Femur (tissue), 1 donor: ENCODE measurements at regions not wholly inside any gene's neighbourhood (a gene's known extent, or its start where the extent isn't known, plus 50 kb on each side); places are given as distances from the start of the nearest gene placed in this dataset.
"Not testable (repeated sequence)": the region's sequence is repeated elsewhere in the genome, so short reads cannot be mapped to it uniquely, and the experiment has no call there.

Experiments used
- DNase-seq: peaks from one replicate; pipeline ENCODE4 v3.0.0-alpha.2; 2017

GRCh38 chr17:70375813-70376770, 206.8 kb downstream of the KCNJ2 start:
- no peak for DNase-seq

GRCh38 chr17:70377654-70378053, 208.3 kb downstream of the KCNJ2 start:
- DNase-seq, result no peak

- DNase-seq, result no peak
These were observed 208.7 kb downstream of the KCNJ2 start for GRCh38 chr17:70378076-70378475.

- no peak for DNase-seq
These were observed 210.6 kb downstream of the KCNJ2 start for GRCh38 chr17:70379945-70380344.

DNA sequence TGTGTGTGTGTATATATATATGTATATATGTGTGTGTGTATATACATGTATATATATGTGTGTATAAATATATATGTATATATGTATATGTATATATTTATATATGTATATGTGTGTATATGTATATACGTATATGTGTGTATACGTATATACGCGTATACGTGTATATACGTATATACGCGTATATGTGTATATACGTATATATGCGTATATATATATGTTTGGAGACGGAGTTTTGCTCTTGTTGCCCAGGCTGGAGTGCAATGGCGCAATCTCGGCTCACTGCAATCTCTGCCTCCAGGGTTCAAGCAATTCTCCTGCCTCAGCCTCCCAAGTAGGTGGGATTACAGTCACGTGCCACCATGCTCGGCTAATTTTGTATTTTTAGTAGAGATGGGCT, 212.6 kb downstream of the KCNJ2 start:
- not testable (repeated sequence) for DNase-seq

GRCh38 chr17:70388326-70388725, 219.0 kb downstream of the KCNJ2 start:
- DNase-seq, result no peak

DNA sequence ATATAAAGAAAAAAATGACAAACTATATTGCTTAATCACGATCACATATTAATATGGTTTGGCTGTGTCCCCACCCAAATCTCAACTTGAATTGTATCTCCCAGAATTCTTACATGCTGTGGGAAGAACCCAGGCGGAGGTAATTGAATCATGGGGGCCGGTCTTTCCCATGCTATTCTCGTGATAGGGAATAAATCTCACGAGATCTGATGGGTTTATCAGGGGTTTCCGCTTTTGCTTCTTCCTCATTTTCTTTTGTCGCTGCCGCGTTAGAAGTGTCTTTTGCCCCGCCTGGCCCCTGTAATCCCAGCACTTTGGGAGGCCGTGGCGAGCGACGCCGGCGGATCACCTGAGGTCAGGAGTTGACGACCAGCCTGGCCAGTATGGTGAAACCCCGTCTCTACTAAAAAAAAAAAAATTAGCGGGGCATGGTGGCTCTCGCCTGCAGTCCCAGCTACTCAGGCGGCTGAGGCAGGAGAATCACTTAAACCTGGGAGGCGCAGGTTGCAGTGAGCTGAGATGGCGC, 220.0 kb downstream of the KCNJ2 start:
- not testable (repeated sequence) for DNase-seq

GRCh38 chr17:70390049-70390448, 220.7 kb downstream of the KCNJ2 start:
- DNase-seq, result no peak

DNA sequence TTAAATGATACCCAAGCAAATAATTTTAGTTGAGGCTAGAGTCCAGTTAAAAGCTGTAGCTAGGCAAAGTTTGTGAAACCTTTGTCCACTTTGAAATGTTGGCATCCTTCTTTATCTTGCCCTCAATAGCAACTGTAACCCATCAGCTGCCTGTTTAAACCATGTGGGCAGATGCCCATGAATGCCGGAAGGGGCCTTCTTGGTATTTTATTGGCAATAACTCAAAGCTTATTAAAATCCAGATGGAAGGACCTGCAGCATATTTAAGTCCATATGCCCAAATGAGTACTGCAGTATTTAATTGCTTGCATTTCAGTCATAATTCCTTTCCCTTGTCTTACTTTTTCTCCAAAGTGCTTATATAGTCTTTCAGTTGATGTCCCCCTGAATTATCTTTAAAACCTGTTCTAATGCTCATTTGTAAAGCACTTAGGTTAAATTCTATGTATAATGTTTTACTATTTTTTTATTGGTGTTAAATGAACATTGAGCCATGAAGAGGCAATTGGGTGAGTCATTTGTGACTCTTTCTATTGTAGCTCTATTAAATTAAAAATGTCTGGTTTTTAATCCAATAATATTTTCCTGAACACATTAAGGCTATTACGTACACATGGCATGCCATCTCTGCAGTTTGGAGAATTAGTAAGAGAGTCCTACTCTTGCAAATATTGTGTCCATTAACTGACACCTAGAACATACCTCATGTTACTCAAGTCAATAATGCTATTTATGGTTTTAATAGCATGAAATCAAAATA, 225.3 kb downstream of the KCNJ2 start:
- DNase-seq, result no peak

- no peak for DNase-seq
These were observed 236.3 kb downstream of the KCNJ2 start for GRCh38 chr17:70405492-70406220.

GRCh38 chr17:70407506-70407905, 238.2 kb downstream of the KCNJ2 start:
- DNase-seq, result no peak

GRCh38 chr17:70408768-70409167, 239.4 kb downstream of the KCNJ2 start:
- no peak for DNase-seq

DNA sequence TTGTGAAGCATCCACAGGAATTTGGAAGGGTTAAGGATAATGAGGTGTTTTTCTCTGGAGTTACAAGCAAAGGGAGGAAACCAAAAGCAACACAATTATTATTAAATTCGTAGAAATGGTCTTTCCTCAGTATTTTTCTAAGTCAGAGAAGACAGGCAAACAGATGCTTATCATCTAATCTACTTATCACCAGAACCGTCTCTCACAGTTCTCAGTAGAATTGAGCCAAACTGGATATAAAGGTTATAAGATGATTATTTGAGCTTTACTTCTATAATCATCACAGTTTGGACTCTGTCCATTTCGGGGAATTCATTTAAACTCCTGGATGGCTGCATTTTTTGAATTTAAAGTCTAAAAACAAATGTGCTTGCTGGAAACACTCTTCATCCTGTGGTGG, 245.0 kb downstream of the KCNJ2 start:
- DNase-seq, result no peak

- no peak for DNase-seq
These were observed 251.6 kb downstream of the KCNJ2 start for GRCh38 chr17:70420861-70421445.

DNA sequence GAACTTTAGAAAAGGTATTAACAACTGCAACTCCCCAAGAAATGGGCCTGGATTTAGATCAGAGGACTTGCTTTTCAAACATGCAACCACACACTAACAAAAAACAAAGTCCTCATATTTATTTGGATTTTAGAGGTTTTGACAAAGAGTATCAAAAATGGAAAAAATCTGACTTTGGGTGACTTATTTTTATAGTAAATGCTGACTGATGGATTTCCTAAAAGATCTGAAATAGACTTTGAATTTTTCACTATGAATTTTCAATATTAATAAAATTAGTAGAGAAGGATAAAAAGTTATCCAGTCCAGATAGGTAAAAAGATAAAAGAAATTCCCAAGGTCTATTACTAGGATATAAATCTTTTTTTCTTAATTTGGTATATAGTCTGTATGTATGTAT, 253.5 kb downstream of the KCNJ2 start:
- no peak for DNase-seq

DNA sequence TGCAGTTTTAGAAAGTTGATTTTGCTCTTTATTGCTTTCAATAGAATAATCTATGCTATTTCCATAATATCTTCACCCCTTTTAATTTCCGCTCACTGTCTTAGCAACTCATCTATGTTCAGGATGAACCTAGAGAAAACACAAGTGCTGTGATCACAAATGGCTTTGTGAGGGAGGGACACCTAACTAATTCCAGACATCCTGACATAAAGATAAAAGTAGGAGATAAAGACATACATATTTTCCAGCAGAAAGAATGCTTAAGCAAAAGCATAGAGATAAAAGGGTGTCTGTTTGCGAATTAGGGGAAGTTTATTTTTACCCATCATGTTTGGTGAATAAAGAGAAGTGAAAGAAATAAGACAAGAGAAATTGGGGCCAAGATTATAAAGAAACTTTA, 254.2 kb downstream of the KCNJ2 start:
- no peak for DNase-seq

DNA sequence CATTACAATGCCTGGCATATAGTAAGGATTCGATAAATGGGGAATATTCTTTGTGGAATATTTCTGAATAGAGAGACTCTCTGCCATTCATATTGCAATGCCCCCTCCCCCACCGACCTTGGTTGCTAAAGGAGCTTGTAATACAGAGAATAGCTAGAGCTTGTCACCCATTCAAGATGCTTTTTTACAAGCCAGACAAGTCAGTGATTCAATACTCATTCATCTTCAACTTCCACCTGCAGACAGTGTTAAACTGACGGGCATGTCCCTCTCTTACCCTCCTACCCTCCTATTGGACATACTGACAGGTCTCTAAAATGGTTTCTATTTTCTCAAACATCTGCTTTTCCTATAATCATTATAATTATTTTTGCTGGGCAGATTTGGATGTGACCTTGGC, 257.4 kb downstream of the KCNJ2 start:
- no peak for DNase-seq

DNA sequence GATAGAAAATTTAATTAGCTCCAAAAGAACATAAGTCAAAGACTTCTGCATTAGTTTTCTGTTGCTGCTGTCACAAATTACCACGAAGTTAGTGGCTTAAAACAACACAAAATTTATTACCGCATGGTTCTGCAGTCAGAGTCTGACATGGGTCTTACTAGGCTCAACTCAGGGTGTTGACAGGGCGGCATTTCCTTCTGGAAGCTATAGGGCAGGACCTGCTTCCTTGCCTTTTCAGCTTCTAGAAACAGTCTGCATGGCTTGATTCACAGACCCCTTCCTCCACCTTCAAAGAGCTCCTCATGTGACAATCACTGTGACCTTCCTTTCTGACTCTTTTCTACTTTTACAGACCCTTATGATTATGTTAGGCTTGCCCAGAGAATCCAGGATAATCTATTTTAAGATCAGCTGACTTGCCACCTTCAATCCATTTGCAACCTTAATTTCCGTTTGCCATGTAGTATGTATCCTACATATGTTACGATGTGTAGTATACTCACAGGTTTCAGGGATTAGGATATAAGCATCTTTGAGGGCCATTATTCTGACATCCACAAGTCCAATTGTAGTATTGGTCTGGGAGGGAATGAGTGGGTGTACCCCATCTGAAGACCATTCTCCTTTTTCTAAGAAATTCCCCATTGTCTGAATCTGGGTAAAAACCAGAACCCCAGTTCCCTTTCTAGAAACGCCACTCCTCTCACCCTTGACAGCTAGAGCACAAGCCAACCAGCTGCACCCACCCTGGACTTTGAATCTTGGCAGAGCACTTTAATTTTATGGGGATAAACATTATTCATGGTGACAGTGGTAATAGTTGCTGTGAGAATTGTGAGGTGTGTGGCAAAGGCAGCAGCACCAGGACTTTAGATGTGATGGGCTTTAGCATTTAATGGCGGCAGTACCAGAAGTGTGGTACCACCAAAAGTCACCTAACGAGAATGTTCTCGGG, 265.5 kb downstream of the KCNJ2 start:
- no peak for DNase-seq

DNA sequence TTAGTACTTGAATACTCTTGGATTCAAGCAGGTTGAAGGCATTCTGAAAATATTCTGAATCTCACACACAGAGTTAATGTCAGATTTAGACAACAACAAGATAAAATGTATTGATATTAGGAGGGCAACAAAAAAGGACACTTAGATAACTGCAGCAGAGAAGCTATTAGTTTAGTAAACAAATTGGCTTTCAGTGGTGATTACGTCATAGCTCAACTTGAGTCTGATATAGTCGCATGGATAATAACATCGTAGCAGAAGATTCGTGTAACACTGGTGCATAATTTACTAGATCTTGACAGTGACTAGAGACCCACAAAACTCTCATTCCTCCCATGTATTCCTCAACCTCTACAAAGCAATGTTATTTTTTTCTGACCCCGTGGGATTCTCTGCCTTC, 268.3 kb downstream of the KCNJ2 start:
- DNase-seq, result no peak

DNA sequence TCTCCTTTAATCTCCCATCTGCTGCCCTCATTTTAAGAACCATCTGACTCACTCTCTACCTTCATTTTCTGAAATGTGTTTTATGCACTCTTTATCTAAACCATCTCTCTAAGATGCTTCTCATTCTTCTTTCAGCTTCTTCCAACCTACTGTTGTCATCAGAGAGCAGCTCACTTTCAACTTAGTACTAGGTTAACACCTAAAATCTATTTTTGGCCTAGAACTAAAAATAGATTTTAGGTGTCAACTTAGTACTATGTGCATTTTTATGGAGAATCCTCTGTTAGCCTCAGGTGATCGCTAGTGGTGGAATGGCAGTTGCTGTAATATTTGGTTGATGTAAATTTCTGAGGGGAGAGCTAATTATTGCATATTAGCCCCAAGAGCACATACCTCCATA, 277.1 kb downstream of the KCNJ2 start:
- no peak for DNase-seq

GRCh38 chr17:70447588-70447987, 278.3 kb downstream of the KCNJ2 start:
- no peak for DNase-seq
